ENCODE measurements at regions not wholly inside any gene's neighbourhood (a gene's known extent, or its start where the extent isn't known, plus 50 kb on each side); places are given as distances from the start of the nearest gene placed in this dataset.

- TF ChIP-seq CTCF (IDR thresholded peaks at IDR 0.05; ENCODE audit: poor library complexity) (no peak), EZH2 (IDR thresholded peaks at IDR 0.05; ENCODE audit: borderline replicate concordance) (no peak)
Observed at GRCh38 chr9:89799221-89799620, 194.4 kb downstream of the GADD45G start.

Data from hepatocyte (in vitro differentiated cells).